HEK293T (cell line): ENCODE measurements at regions not wholly inside any gene's neighbourhood (a gene's known extent, or its start where the extent isn't known, plus 50 kb on each side); places are given as distances from the start of the nearest gene placed in this dataset.

Source experiments
- CTCF ChIA-PET: fragments of 350-600 bp; formaldehyde crosslinking; extraction: SDS; loops from one replicate; lab custom pipeline; 2021; ENCODE audit warnings: antibody characterized with exemption, inconsistent platforms; lab: Yijun Ruan, JAX
- POLR2A ChIA-PET: fragments of 350-600 bp; formaldehyde crosslinking; extraction: SDS; loops from one replicate; lab custom pipeline; 2020; ENCODE audit warnings: antibody characterized with exemption, inconsistent platforms; lab: Yijun Ruan, JAX
- DNase-seq: peaks from one replicate; pipeline ENCODE4 v3.0.0; 2012; ENCODE audit warnings: mixed read lengths; ENCODE audit errors: extremely low spot score
- ARNT ChIP-seq: fragments of 450-650 bp; IDR thresholded peaks from 2 replicates; pipeline ENCODE4 v1.6.1; 2017; ENCODE audit warnings: mild to moderate bottlenecking
- BHLHE40 ChIP-seq: fragments of 450-650 bp; IDR thresholded peaks from 2 replicates; pipeline ENCODE4 v1.6.1; 2016; ENCODE audit warnings: mild to moderate bottlenecking, moderate library complexity, borderline replicate concordance
- CTBP1 ChIP-seq: fragments of 450-650 bp; IDR thresholded peaks from 2 replicates; pipeline ENCODE4 v1.6.1; 2016; ENCODE audit warnings: borderline replicate concordance
- ELF4 ChIP-seq: fragments of 450-650 bp; IDR thresholded peaks from 2 replicates; pipeline ENCODE4 v1.6.1; 2017; ENCODE audit warnings: antibody characterized with exemption
- FOXA1 ChIP-seq: fragments of 450-650 bp; IDR thresholded peaks from 2 replicates; pipeline ENCODE4 v1.6.1; 2016; ENCODE audit warnings: mild to moderate bottlenecking
- FOXK2 ChIP-seq: fragments of 450-650 bp; IDR thresholded peaks from 2 replicates; pipeline ENCODE4 v1.6.1; 2016; ENCODE audit warnings: mild to moderate bottlenecking
- FOXM1 ChIP-seq: fragments of 450-650 bp; IDR thresholded peaks from 2 replicates; pipeline ENCODE4 v1.6.1; 2017; ENCODE audit warnings: mild to moderate bottlenecking, borderline replicate concordance
- HDGF ChIP-seq: fragments of 450-650 bp; IDR thresholded peaks from 2 replicates; pipeline ENCODE4 v1.6.1; 2017; ENCODE audit warnings: antibody characterized with exemption, borderline replicate concordance
- L3MBTL2 ChIP-seq: fragments of 450-650 bp; conservative IDR thresholded peaks from 2 replicates; pipeline ENCODE4 v1.6.1; 2016; ENCODE audit warnings: mild to moderate bottlenecking
- LEF1 ChIP-seq: fragments of 450-650 bp; IDR thresholded peaks from 2 replicates; pipeline ENCODE4 v1.6.1; 2017; ENCODE audit warnings: mild to moderate bottlenecking, borderline replicate concordance
- NFRKB ChIP-seq: fragments of 450-650 bp; IDR thresholded peaks from 2 replicates; pipeline ENCODE4 v1.6.1; 2016; ENCODE audit warnings: mild to moderate bottlenecking, moderate library complexity
- PKNOX1 ChIP-seq: fragments of 450-650 bp; IDR thresholded peaks from 2 replicates; pipeline ENCODE4 v1.6.1; 2016
- SP1 ChIP-seq: fragments of 450-650 bp; IDR thresholded peaks from 2 replicates; pipeline ENCODE4 v1.6.1; 2017
- SUZ12 ChIP-seq: fragments of 450-650 bp; IDR thresholded peaks from 2 replicates; pipeline ENCODE4 v1.6.1; 2016; ENCODE audit warnings: mild to moderate bottlenecking
- TARDBP ChIP-seq: fragments of 450-650 bp; IDR thresholded peaks from 2 replicates; pipeline ENCODE4 v1.6.1; 2016
- ZNF384 ChIP-seq: fragments of 450-650 bp; IDR thresholded peaks from 2 replicates; pipeline ENCODE4 v1.6.1; 2016

GRCh38 chr3:153254361-153254760 lies 92.3 kb downstream of the RAP2B start:
- DNase-seq: no peak
- CTCF ChIA-PET: no interaction called here
- POLR2A ChIA-PET: no interaction called here
- TF ChIP-seq PKNOX1 (no peak), SUZ12 (no peak), ARNT (no peak), SP1 (no peak), TARDBP (no peak), ELF4 (no peak), ZNF384 (no peak), FOXA1 (no peak), BHLHE40 (no peak), L3MBTL2 (no peak), FOXK2 (no peak), NFRKB (no peak), HDGF (no peak), CTBP1 (no peak), LEF1 (no peak), FOXM1 (no peak)

DNA sequence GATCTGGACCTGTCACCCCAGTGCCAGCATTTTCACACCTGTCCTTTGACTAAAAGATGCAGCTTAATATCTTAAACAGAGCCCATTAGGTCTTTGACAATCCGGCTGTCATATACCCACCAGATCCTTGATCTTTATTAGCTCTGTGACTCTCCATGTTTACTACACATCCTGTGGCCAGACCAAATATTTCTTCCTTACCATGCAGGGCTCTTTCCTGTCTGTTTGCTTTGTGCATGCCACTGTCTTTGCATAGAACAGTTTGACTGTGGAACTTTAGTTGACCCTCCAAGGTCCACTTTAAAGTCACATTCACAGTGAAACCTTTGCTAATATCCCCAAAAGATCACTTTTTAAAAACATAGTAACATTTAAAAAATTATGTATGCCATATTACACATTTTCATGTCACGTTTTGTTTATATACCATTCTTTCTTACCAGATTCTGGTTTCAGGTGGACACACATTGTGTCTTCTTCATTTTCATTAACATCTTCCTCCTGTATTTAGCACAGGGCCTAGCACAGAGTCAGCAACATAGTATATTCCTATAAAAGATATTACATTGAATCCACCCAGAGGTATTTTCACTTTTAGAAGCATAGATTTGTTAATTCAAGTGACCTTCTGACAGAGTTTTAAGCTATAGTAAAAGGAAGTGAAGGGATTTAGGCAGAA lies 95.8 kb downstream of the RAP2B start:
- TF ChIP-seq HDGF (no peak), NFRKB (no peak), LEF1 (no peak), FOXA1 (no peak), FOXM1 (no peak), FOXK2 (no peak), BHLHE40 (no peak), SUZ12 (no peak), CTBP1 (no peak), ELF4 (no peak), TARDBP (no peak), ZNF384 (no peak), L3MBTL2 (no peak), ARNT (no peak), PKNOX1 (no peak), SP1 (no peak)
- ChIA-PET POLR2A (no interaction called here), CTCF (no interaction called here)
- DNase-seq: no peak

GRCh38 chr3:153259956-153260355 lies 97.9 kb downstream of the RAP2B start:
- TF ChIP-seq FOXK2 (no peak), NFRKB (no peak), ZNF384 (no peak), CTBP1 (no peak), L3MBTL2 (no peak), PKNOX1 (no peak), SUZ12 (no peak), TARDBP (no peak), FOXA1 (no peak), ARNT (no peak), ELF4 (no peak)
- no peak for DNase-seq
- POLR2A ChIA-PET: no interaction called here
- CTCF ChIA-PET: no interaction called here

- ChIA-PET CTCF (no interaction called here), POLR2A (no interaction called here)
- TF ChIP-seq ARNT: no peak
- no peak for TF ChIP-seq CTBP1
- TF ChIP-seq LEF1: no peak
- no peak for TF ChIP-seq SP1
- no peak for TF ChIP-seq BHLHE40
- no peak for TF ChIP-seq ELF4
- no peak for TF ChIP-seq ZNF384
- TF ChIP-seq HDGF: no peak
- no peak for TF ChIP-seq SUZ12
- no peak for TF ChIP-seq TARDBP
- no peak for TF ChIP-seq FOXK2
- no peak for TF ChIP-seq L3MBTL2
- TF ChIP-seq PKNOX1: no peak
- TF ChIP-seq FOXM1: no peak
- no peak for DNase-seq
Measured at GRCh38 chr3:153260681-153261080, 98.7 kb downstream of the RAP2B start.

DNA sequence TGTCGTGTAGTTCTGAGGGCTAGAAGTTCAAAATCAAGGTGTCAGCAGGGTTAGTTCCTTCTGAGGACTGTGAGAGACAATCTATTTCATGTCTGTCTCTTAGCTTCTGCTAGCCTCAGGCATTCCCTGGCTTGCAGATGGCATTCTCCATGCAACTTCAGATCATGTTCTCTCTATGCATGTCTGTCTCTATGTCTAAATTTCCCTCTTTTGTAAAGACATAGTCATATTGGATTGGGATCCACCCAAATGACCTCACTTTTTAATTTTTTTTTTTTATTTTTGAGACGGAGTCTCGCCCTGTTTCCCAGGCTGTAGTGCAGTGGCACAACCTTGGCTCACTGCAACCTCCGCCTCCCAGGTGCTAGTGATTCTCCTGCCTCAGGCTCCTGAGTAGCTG lies 104.6 kb downstream of the RAP2B start:
- CTCF ChIA-PET: no interaction called here
- POLR2A ChIA-PET: no interaction called here
- TF ChIP-seq HDGF (no peak), SUZ12 (no peak), TARDBP (no peak), LEF1 (no peak), FOXK2 (no peak), ARNT (no peak), FOXM1 (no peak), BHLHE40 (no peak), ZNF384 (no peak), SP1 (no peak), L3MBTL2 (no peak), PKNOX1 (no peak), NFRKB (no peak)
- no peak for DNase-seq
